ENCODE measurements at regions not wholly inside any gene's neighbourhood (a gene's known extent, or its start where the extent isn't known, plus 50 kb on each side); places are given as distances from the start of the nearest gene placed in this dataset.

DNA sequence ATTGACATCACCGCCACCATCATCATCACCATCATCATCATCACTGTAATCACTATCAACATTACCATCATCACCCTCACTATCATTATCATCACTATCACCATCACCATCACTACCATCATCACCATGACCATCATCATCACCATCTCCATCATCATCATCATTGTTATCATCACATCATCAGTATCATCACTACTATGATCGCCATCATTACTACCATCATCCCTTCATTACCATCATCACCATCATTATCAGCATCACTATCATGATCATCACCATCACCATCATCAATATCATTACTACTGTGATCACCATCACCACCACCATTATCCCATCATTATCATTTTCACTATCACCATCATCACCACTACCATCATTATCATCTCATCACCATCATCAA lies 368.3 kb downstream of the SEC14L1 start:
- TF ChIP-seq CTCF (IDR thresholded peaks at IDR 0.05; ENCODE audit: borderline replicate concordance, control extremely low read depth, extremely low read depth, insufficient read depth, missing control alignments) = no peak
- in situ Hi-C loops (cut with MboI; ENCODE audit: low sequenced_read_pairs, unreplicated experiment) = no loop called here
- no peak for DNase-seq (ENCODE audit: low spot score)

GRCh38 chr17:77509599-77509998 lies 368.8 kb downstream of the SEC14L1 start:
- DNase-seq (ENCODE audit: low spot score) = no peak
- no peak for TF ChIP-seq CTCF (IDR thresholded peaks at IDR 0.05; ENCODE audit: borderline replicate concordance, control extremely low read depth, extremely low read depth, insufficient read depth, missing control alignments)
- in situ Hi-C loops (cut with MboI; ENCODE audit: low sequenced_read_pairs, unreplicated experiment) = no loop called here

DNA sequence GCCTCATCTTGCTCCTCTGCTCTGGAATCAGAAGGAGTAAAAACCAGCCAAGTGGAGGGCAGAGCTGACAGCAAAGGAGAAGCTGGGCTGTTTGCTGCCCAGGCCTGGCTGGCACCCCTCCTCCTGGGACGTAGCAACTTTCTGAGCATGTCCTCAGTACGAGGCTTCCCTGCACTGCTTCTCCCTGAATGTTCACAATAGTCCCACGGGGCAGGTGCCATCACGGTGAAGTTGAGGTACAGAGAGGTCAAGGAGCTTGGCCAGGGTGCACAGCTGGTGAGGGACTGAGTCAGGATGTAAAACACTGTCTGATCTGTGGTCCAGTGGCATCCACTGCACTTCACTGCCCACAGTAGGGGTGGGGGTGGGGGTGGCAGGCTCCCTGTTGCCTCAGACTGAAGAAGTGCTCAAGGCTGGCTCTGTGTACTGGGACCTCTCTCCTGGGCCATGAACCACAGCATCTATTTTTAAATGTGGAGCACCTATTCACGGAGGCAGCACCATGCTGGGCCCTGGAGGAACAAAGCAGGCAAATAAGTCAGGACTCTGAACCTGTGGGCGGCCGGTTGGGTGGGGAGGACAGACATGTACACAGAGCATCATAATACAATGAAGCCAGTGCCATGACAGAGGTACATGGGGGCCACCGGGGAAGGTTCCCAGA lies 369.5 kb downstream of the SEC14L1 start:
- TF ChIP-seq CTCF (IDR thresholded peaks at IDR 0.05; ENCODE audit: borderline replicate concordance, control extremely low read depth, extremely low read depth, insufficient read depth, missing control alignments) = no peak
- no peak for DNase-seq (ENCODE audit: low spot score)
- in situ Hi-C loops (cut with MboI; ENCODE audit: low sequenced_read_pairs, unreplicated experiment) = no loop called here

DNA sequence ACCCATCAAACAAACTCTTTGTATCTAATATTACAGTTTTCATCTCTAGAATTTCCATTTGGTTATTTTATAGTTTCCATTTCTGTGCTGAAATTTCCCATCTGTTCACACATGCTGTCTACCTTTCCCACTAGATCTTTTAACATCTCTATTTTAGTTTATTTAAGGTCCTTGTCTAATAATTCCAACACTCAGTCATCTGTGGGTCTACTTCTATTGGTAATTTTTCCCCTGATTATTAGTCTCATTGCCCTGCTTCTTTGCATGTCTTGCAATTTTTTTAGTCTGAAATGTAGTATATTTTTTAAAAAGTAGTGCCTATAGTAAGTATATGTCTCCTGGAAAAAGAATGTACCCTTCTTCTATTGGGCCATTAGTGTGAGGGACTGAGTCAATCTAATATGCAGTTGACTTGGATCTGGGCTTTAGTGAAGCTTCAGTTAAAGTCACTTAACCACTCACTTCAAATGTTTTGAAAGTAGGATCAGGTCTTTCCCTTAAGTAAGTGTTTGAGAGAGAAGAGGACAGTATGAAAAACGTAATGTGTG lies 370.8 kb downstream of the SEC14L1 start:
- TF ChIP-seq CTCF (IDR thresholded peaks at IDR 0.05; ENCODE audit: borderline replicate concordance, control extremely low read depth, extremely low read depth, insufficient read depth, missing control alignments) = no peak
- in situ Hi-C loops (cut with MboI; ENCODE audit: low sequenced_read_pairs, unreplicated experiment) = no loop called here
- DNase-seq (ENCODE audit: low spot score) = no peak

DNA sequence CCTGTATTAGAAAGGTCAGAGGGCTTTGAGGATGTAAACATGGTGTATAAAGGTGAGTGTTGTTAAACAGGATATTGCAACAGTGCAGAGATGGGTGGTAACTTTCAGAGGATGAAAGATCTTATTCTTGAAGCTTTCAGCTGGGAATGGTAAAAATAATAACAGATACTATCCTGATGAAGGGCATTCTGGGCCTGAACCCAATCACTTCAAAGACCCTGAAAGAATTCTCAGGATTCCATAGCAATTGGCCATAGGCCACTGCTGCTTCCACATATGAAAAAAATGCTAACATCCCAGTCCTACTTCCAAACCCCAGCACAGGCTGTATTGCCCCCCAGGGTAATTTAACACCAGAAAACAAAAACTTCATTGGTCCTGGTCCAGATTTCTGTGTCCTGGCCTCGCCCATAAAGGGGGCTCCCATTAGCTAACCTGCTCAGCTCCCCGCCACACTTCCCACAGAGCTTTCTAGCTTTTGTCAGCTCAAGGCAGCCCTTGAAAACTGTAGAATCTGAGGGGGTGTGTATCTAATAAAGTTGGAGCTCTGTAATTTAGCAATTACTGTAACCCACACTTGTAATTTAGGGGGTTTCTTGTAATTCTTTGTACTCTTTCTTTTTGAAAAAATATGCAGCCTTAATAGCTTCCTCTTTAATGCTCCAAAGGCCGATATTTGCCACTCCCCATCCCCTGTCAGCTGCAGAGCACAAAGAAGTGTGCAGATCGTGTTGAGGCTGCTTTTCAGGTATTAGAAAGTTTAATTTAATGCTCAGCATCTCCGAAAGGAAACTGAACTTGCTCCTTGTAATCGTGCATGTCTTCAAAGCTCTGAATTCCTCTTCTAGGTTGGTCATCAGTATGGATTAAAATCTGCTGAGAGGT lies 371.5 kb downstream of the SEC14L1 start:
- in situ Hi-C loops (cut with MboI; ENCODE audit: low sequenced_read_pairs, unreplicated experiment) = no loop called here
- DNase-seq (ENCODE audit: low spot score) = no peak
- no peak for TF ChIP-seq CTCF (IDR thresholded peaks at IDR 0.05; ENCODE audit: borderline replicate concordance, control extremely low read depth, extremely low read depth, insufficient read depth, missing control alignments)

DNA sequence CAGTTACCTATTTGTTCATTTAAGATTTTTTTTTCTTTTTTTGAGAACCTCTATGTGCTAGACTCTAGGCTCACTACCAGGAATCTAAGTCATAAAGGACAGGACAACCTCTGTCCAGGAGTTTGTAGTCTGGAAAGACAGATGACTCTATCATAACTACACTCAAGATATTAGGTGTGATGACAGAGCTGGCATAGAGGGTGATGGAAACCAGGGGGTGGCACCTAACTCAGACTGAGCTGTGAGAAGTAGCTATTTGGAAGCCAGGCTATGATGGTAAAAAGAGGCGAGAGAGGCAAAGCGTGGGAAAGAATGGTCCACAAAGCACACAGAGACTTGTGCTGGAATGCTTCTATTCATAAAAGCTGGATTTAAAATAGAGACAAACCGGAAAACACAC lies 372.3 kb downstream of the SEC14L1 start:
- in situ Hi-C loops (cut with MboI; ENCODE audit: low sequenced_read_pairs, unreplicated experiment) = no loop called here
- TF ChIP-seq CTCF (IDR thresholded peaks at IDR 0.05; ENCODE audit: borderline replicate concordance, control extremely low read depth, extremely low read depth, insufficient read depth, missing control alignments) = no peak

More for the DNA sequence above, 372.3 kb downstream of the SEC14L1 start:
- no peak for DNase-seq (ENCODE audit: low spot score)
